WTC11 (cell line): ENCODE measurements at regions not wholly inside any gene's neighbourhood (a gene's known extent, or its start where the extent isn't known, plus 50 kb on each side); places are given as distances from the start of the nearest gene placed in this dataset.

ENCODE experiments used
- ATAC-seq: fragments of 200-7000 bp; cut with Tn5 transposase; 2 replicates; pipeline ENCODE4 v1.10.0; 2021; ENCODE audit warnings: mild to moderate bottlenecking, moderate library complexity
- CTCF ChIA-PET: fragments of 300-600 bp; sonication (Branson Sonifier 250); formaldehyde crosslinking; loops from one replicate; lab custom pipeline; 2021; ENCODE audit warnings: antibody characterized with exemption; lab: Charles Lee
- POLR2A ChIA-PET: fragments of 350-600 bp; sonication (Branson Sonifier 250); formaldehyde crosslinking; loops from one replicate; lab custom pipeline; 2021; ENCODE audit warnings: antibody characterized with exemption; lab: Charles Lee
- DNase-seq: peaks from one replicate; pipeline ENCODE4 v3.0.0; 2021; ENCODE audit warnings: low spot score
- H3K27ac Mint-ChIP-seq: 2 replicates; pipeline ENCODE4 v1.8.0; 2021; ENCODE audit warnings: mixed read lengths
- H3K27me3 Mint-ChIP-seq: 2 replicates; pipeline ENCODE4 v1.8.0; 2021; ENCODE audit warnings: low read depth, mild to moderate bottlenecking, moderate library complexity, mixed read lengths
- H3K36me3 Mint-ChIP-seq: 2 replicates; pipeline ENCODE4 v1.8.0; 2021; ENCODE audit warnings: mixed read lengths
- H3K4me1 Mint-ChIP-seq: 2 replicates; pipeline ENCODE4 v1.8.0; 2022; ENCODE audit warnings: mixed read lengths
- H3K4me3 Mint-ChIP-seq: 2 replicates; pipeline ENCODE4 v1.8.0; 2021; ENCODE audit warnings: mild to moderate bottlenecking, moderate library complexity, mixed read lengths
- H3K9me3 Mint-ChIP-seq: 2 replicates; pipeline ENCODE4 v1.8.0; 2021; ENCODE audit warnings: mixed read lengths
- ATF1 ChIP-seq: sonication (generic); formaldehyde crosslinking; IDR thresholded peaks from 2 replicates; pipeline ENCODE4 v1.8.1; 2023; ENCODE audit warnings: mild to moderate bottlenecking, moderate library complexity, missing genetic modification reagents
- CBFB ChIP-seq: sonication (generic); formaldehyde crosslinking; IDR thresholded peaks from 2 replicates; pipeline ENCODE4 v1.8.1; 2022; ENCODE audit warnings: mild to moderate bottlenecking, low read depth, missing genetic modification reagents
- CDX4 ChIP-seq: fragments of 250-450 bp; sonication (Bioruptor Pico); IDR thresholded peaks from 2 replicates; pipeline ENCODE4 v1.9.0; 2021; ENCODE audit warnings: moderate library complexity, mild to moderate bottlenecking, inconsistent platforms, borderline replicate concordance
- ELF4 ChIP-seq: sonication (generic); formaldehyde crosslinking; IDR thresholded peaks from 2 replicates; pipeline ENCODE4 v1.8.1; 2022; ENCODE audit warnings: low read depth, mild to moderate bottlenecking, moderate library complexity, missing genetic modification reagents
- EMX1 ChIP-seq: fragments of 250-450 bp; sonication (Bioruptor Pico); IDR thresholded peaks from 2 replicates; pipeline ENCODE4 v1.8.0; 2021; ENCODE audit warnings: mild to moderate bottlenecking
- ETV6 ChIP-seq: sonication (generic); formaldehyde crosslinking; IDR thresholded peaks from 2 replicates; pipeline ENCODE4 v1.8.1; 2022; ENCODE audit warnings: mild to moderate bottlenecking, missing genetic modification reagents
- GRHL2 ChIP-seq: fragments of 250-450 bp; sonication (Bioruptor Pico); IDR thresholded peaks from 2 replicates; pipeline ENCODE4 v1.8.0; 2022; ENCODE audit warnings: mild to moderate bottlenecking, moderate library complexity; ENCODE audit not compliant: insufficient replicate concordance, severe bottlenecking
- JUN ChIP-seq: sonication (generic); formaldehyde crosslinking; IDR thresholded peaks from 2 replicates; pipeline ENCODE4 v1.8.0; 2023; ENCODE audit warnings: mild to moderate bottlenecking, missing genetic modification reagents
- KAT7 ChIP-seq: sonication (generic); formaldehyde crosslinking; IDR thresholded peaks from 2 replicates; pipeline ENCODE4 v1.8.1; 2023; ENCODE audit warnings: missing genetic modification reagents, mild to moderate bottlenecking, borderline replicate concordance
- NFATC4 ChIP-seq: fragments of 250-450 bp; sonication (Bioruptor Pico); IDR thresholded peaks from 2 replicates; pipeline ENCODE4 v1.9.0; 2021; ENCODE audit warnings: mild to moderate bottlenecking
- NFE2L1 ChIP-seq: sonication (generic); formaldehyde crosslinking; IDR thresholded peaks from 2 replicates; pipeline ENCODE4 v1.8.1; 2023; ENCODE audit warnings: missing genetic modification reagents
- NR3C1 ChIP-seq: sonication (generic); formaldehyde crosslinking; conservative IDR thresholded peaks from 2 replicates; pipeline ENCODE4 v1.8.1; 2023; ENCODE audit warnings: low read depth, mild to moderate bottlenecking, missing genetic modification reagents
- PRDM15 ChIP-seq: sonication (generic); formaldehyde crosslinking; IDR thresholded peaks from 2 replicates; pipeline ENCODE4 v1.8.0; 2022; ENCODE audit warnings: missing genetic modification reagents
- PRRX2 ChIP-seq: fragments of 250-450 bp; sonication (Bioruptor Pico); IDR thresholded peaks from 2 replicates; pipeline ENCODE4 v1.8.0; 2021; ENCODE audit warnings: mild to moderate bottlenecking
- RELA ChIP-seq: sonication (generic); formaldehyde crosslinking; IDR thresholded peaks from 2 replicates; pipeline ENCODE4 v1.8.1; 2022; ENCODE audit warnings: missing genetic modification reagents, mild to moderate bottlenecking, borderline replicate concordance
- SMAD3 ChIP-seq: sonication (generic); formaldehyde crosslinking; IDR thresholded peaks from 2 replicates; pipeline ENCODE4 v1.8.0; 2022; ENCODE audit warnings: missing genetic modification reagents, mild to moderate bottlenecking, borderline replicate concordance
- SP1 ChIP-seq: sonication (generic); formaldehyde crosslinking; conservative IDR thresholded peaks from 2 replicates; pipeline ENCODE4 v1.8.1; 2022; ENCODE audit warnings: missing genetic modification reagents
- TCF7 ChIP-seq: sonication (generic); formaldehyde crosslinking; IDR thresholded peaks from 2 replicates; pipeline ENCODE4 v1.8.0; 2022; ENCODE audit warnings: mild to moderate bottlenecking, low read depth, missing genetic modification reagents, moderate library complexity
- ZNF138 ChIP-seq: sonication (generic); formaldehyde crosslinking; conservative IDR thresholded peaks from 2 replicates; pipeline ENCODE4 v1.8.1; 2022; ENCODE audit warnings: mild to moderate bottlenecking, moderate library complexity, missing genetic modification reagents
- ZNF396 ChIP-seq: fragments of 250-450 bp; sonication (Bioruptor Pico); IDR thresholded peaks from 2 replicates; pipeline ENCODE4 v1.8.0; 2021; ENCODE audit warnings: mild to moderate bottlenecking, moderate library complexity, borderline replicate concordance
- ZNF416 ChIP-seq: fragments of 250-450 bp; sonication (Bioruptor Pico); IDR thresholded peaks from 2 replicates; pipeline ENCODE4 v1.9.0; 2021; ENCODE audit warnings: mild to moderate bottlenecking, inconsistent platforms
- ZNF423 ChIP-seq: fragments of 250-450 bp; sonication (Bioruptor Pico); IDR thresholded peaks from 2 replicates; pipeline ENCODE4 v2.1.2; 2022; ENCODE audit warnings: mild to moderate bottlenecking, moderate library complexity
- ZNF512 ChIP-seq: sonication (generic); formaldehyde crosslinking; IDR thresholded peaks from 2 replicates; pipeline ENCODE4 v1.8.1; 2022; ENCODE audit warnings: missing genetic modification reagents, borderline replicate concordance
- ZNF671 ChIP-seq: fragments of 250-450 bp; sonication (Bioruptor Pico); IDR thresholded peaks from 2 replicates; pipeline ENCODE4 v1.8.0; 2021; ENCODE audit warnings: mild to moderate bottlenecking
- TF ChIP-seq, protein P1 (sequence below): sonication (generic); formaldehyde crosslinking; IDR thresholded peaks from 2 replicates; pipeline ENCODE4 v1.8.1; 2023; ENCODE audit warnings: mild to moderate bottlenecking, missing genetic modification reagents, moderate library complexity
- TF ChIP-seq, protein P2 (sequence below): sonication (generic); formaldehyde crosslinking; IDR thresholded peaks from 2 replicates; pipeline ENCODE4 v1.8.1; 2023; ENCODE audit warnings: mild to moderate bottlenecking, missing genetic modification reagents

GRCh38 chr3:5687230-5687629, 499.7 kb downstream of the EDEM1 start:
- ChIA-PET CTCF (no interaction called here), POLR2A (no interaction called here)
- Mint-ChIP-seq H3K36me3 (peaks cover 35% of the 10 kb centered on the region), H3K27me3 (no peaks in the 10 kb centered on the region; the same call in 1 of the 2 replicates), H3K27ac (no peak overlapping the region), H3K4me3 (no peak overlapping the region), H3K4me1 (no peaks in the 10 kb centered on the region), H3K9me3 (peaks cover 81% of the 10 kb centered on the region)
- ATAC-seq (no peak), DNase-seq (no peak)
- TF ChIP-seq EMX1 (no peak), PRDM15 (no peak), CDX4 (CRISPR knock-in tag) (no peak), PRRX2 (CRISPR knock-in tag) (no peak), ZNF671 (CRISPR knock-in tag) (no peak), SMAD3 (CRISPR knock-in tag) (no peak), TCF7 (CRISPR knock-in tag) (no peak), ZNF416 (CRISPR knock-in tag) (no peak), KAT7 (CRISPR knock-in tag) (no peak), RELA (CRISPR knock-in tag) (no peak), ETV6 (CRISPR knock-in tag) (no peak), ELF4 (CRISPR knock-in tag) (no peak), NFATC4 (CRISPR knock-in tag) (no peak), NFE2L1 (CRISPR knock-in tag) (no peak), GRHL2 (no peak), SP1 (CRISPR knock-in tag) (no peak)
- TF ChIP-seq, protein P1, sequence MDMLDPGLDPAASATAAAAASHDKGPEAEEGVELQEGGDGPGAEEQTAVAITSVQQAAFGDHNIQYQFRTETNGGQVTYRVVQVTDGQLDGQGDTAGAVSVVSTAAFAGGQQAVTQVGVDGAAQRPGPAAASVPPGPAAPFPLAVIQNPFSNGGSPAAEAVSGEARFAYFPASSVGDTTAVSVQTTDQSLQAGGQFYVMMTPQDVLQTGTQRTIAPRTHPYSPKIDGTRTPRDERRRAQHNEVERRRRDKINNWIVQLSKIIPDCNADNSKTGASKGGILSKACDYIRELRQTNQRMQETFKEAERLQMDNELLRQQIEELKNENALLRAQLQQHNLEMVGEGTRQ (CRISPR knock-in tag), result no peak
- TF ChIP-seq, protein P2, sequence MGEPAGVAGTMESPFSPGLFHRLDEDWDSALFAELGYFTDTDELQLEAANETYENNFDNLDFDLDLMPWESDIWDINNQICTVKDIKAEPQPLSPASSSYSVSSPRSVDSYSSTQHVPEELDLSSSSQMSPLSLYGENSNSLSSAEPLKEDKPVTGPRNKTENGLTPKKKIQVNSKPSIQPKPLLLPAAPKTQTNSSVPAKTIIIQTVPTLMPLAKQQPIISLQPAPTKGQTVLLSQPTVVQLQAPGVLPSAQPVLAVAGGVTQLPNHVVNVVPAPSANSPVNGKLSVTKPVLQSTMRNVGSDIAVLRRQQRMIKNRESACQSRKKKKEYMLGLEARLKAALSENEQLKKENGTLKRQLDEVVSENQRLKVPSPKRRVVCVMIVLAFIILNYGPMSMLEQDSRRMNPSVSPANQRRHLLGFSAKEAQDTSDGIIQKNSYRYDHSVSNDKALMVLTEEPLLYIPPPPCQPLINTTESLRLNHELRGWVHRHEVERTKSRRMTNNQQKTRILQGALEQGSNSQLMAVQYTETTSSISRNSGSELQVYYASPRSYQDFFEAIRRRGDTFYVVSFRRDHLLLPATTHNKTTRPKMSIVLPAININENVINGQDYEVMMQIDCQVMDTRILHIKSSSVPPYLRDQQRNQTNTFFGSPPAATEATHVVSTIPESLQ (CRISPR knock-in tag), result no peak

DNA sequence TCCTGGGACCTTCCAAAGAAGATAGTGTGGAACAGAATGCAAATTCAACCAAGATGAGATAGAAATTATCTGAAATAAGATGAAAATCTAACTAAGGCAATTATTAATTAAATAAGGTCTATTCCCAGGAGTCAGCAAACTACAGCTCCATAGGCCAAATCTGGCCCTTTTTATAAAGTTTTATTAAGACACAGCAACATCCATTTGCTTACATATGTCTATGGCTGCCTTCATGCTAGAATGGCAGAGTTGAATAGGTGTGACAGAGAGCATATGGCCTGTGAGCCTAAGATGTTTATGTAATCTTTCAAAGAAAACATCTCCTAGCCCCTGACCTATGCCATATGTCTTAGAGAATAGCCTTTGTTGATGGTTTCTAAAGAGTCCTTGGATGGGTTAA, 503.0 kb downstream of the EDEM1 start:
- POLR2A ChIA-PET, result no interaction called here
- H3K36me3 Mint-ChIP-seq, result peaks cover 50% of the 10 kb centered on the region
- CTCF ChIA-PET, result no interaction called here
- H3K9me3 Mint-ChIP-seq, result peaks cover 84% of the 10 kb centered on the region
- DNase-seq, result no peak
- no peak overlapping the region for H3K27ac Mint-ChIP-seq
- ATAC-seq, result no peak
- H3K4me1 Mint-ChIP-seq, result no peaks in the 10 kb centered on the region
- H3K27me3 Mint-ChIP-seq, result no peaks in the 10 kb centered on the region; the same call in 1 of the 2 replicates
- H3K4me3 Mint-ChIP-seq, result no peak overlapping the region
- TF ChIP-seq ZNF138 (CRISPR knock-in tag) (no peak), ZNF396 (CRISPR knock-in tag) (no peak), ZNF416 (CRISPR knock-in tag) (no peak), PRDM15 (no peak), ZNF512 (CRISPR knock-in tag) (no peak), ATF1 (CRISPR knock-in tag) (no peak), ZNF423 (CRISPR knock-in tag) (no peak), SMAD3 (CRISPR knock-in tag) (no peak), NR3C1 (no peak), CBFB (CRISPR knock-in tag) (no peak), JUN (CRISPR knock-in tag) (no peak)
